ENCODE measurements at regions not wholly inside any gene's neighbourhood (a gene's known extent, or its start where the extent isn't known, plus 50 kb on each side); places are given as distances from the start of the nearest gene placed in this dataset.

DNA sequence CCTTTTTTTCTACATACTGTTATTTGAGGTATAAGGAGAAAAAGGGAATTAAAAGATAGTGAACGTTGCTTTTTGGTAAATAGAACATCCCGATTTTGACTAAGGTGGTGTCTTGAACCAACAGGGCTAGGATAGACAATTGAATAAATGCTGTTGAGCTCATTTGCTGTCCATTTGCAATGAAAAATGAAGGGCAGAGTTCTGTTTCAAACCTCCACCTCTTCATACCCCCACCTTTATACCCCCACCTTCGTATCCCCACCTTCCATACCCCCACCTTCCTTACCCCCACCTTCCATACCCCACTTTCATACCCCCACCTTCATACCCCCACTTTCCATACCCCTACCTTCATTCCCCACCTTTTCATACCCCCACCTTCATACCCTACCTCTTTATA is 93.4 kb upstream of the NAA20 start:
- DNase-seq (ENCODE audit: low spot score), result no peak

DNA sequence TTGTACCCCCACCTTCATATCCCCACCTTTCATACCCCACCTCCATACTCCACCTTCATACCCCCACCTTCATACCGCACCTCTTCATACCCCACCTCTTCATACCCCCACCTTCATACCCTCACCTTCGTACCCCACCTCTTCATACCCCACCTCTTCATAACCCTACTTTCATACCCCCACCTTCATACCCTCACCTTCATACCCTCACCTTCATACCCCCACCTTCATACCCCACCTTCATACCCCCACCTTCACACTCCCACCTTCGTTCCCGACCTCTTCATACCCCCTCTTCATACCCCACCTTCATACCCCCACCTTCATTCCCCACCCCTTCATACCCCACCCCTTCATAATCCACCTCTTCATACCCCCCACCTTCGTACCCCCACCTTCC is 92.9 kb upstream of the NAA20 start:
- DNase-seq (ENCODE audit: low spot score), result no peak

DNA sequence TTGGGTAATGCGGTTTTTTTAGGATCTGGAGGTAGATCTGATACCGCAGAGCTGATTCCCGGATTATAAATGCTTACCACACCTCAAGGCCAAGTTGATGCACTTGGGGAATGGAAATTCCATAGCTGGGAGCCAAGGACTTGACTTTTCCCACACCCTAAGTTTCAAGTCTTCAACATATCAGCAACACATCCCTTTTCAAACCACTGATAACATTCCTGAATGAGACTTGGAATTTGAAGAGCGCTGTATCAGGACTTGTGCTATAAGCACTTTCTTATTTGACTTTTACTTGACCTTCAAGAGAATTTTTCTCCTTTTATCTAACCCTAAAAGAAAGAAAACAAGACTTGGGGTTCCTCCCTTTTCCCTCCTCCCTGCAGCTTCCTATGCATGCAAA is 90.6 kb upstream of the NAA20 start:
- DNase-seq (ENCODE audit: low spot score), result no peak

DNA sequence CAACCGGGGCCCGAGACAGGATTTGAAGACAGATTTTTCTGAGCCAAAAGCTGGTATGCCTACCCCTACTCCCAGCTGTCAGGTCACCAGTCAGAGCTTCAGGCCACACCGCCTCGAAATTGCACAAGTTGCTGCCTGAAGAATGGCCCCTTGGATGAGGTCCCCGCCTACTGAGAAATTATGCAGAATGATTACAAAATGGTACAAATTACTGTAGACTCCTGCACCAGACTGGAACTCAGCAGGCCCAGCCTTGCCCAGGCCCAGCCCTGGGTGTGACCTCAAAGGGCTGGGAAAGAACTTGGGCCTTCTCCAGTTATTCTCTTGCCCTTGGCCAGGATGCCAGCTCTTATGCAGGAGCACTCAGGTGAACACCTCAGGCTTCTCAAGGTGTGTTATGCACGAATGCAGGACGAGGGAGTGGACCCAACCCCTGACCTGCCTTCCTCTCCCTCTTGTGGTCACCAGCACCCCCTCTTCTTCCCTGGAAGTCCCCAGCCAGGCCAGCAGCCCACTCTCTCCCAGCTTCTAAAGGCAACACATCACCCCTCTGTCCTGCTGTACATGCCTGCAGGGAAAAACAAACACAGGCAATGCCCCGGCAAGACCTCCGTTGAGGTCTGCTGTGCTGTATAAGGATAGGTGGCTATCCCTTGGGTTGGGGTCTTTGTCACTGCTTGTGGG is 88.7 kb upstream of the NAA20 start:
- no peak for DNase-seq (ENCODE audit: low spot score)

DNA sequence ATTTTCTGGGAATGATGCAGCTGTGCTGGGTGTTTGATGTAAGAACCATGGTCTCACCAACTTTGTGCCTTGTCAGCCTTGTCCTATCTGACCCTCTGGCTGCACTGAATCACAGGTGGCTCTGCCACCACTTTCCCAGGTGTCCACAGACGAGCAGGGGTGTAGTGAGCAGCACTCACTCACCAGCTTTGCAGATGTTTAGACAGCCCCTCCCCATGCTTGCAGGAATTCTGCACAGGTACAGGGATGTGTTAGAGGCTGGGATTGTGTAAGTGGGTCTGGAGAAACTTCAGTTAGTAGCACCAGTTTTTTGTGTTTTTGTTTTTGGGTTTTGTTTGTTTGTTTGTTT is 88.2 kb upstream of the NAA20 start:
- DNase-seq (ENCODE audit: low spot score), result no peak

DNA sequence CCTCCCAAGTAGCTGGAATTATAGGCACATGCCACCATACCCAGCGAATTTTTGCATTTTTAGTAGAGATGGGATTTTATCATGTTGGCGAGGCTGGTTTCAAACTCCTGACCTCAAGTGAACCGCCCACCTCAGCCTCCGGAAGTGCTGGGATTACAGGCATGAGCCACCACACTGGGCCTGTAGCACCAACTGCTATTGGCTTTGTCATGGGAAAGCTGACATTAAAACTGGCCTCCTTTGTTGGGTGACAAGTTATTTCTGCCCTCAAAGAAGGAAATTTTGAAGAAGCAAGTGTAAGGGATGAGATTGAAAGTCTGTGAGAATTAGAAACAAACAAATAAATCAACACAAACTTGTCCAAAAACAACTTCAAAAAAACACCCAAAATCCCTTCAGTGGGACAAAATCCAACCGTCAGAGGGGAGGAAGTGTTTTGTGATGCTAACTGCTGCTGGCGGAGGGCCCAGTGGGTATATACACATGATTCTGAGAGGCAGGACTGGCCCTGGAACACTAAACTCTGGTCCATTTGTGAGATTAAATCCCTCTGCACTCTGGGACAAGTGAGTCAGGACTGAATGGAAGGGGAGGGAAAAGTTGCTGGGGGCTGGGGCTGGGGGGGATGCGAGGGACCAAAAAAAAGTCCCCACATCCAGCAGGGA is 87.5 kb upstream of the NAA20 start:
- no peak for DNase-seq (ENCODE audit: low spot score)

DNA sequence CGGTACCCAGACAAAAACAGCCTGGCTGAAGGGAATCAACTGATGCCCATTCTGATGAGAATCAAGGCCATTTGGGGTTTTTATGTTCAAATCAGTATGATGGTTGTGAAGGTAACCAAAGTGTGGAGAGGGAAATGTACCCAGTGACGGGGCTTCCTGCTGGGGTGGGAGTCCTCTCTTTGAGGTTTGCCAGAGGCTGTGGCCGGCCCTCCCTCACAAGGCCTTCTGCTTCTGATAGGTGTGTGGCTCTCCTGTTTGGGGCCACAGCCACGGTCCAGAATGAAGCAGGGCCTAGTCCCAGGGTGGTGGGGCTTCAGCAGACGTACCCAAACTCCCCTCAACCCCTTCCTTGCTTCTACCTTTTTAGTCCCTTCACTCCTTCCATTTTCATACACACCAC is 86.7 kb upstream of the NAA20 start:
- no peak for DNase-seq (ENCODE audit: low spot score)

DNA sequence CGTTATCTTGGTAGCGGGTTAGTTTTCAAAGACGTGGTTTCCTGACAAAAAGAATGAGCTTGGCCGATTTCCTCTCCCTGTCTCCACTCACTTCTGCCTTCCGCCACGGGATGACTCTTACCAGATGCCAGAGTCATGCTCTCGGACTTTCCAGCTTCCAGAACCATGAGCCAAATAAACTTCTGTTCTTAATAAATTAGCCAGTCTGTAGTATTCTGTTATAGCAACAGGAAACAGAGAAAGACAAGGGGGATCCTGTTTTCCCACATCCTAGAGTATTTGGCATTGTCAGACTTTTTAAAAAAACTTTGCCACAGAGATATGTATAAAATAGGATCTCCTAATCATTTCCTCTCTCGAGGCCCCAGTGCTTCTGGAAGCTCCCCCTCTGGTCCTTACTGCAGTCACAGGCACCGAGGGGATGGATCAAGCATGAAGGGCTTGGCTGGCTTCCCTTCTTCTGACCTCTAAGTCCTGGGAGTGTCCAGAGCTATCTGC is 84.9 kb upstream of the NAA20 start:
- DNase-seq (ENCODE audit: low spot score), result no peak

DNA sequence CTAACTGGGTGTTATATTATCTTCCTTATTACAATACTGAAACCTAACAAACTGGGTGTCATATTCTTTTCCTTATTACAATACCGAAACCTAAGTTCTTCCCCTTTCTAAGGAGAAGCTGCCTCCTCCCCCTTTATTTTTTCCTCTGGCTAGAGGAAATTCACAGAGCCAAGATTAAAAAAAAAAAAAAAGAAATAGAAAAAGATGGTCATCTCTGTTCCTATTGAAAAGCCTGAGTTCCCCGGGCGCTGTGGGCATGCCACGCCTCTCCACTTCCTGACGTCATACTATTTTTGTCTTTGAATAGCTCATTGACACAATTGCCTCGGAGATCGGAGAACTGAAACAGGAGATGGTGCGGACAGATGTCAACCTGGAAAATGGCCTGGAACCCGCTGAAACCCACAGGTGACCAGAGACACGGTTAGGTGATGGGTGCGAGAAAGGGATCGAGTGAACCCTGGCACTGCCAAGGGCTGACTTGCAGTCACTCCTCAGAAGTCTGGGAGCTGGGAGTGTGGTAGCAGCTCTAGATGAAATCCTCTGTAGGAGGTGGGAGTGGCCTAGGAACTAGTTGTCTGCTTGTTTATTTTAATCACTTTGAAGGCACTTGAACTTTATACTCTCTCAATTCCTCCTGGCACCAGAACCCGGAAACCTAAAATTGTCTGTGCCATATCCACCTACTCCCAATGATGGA is 82.2 kb upstream of the NAA20 start:
- no peak for DNase-seq (ENCODE audit: low spot score)

DNA sequence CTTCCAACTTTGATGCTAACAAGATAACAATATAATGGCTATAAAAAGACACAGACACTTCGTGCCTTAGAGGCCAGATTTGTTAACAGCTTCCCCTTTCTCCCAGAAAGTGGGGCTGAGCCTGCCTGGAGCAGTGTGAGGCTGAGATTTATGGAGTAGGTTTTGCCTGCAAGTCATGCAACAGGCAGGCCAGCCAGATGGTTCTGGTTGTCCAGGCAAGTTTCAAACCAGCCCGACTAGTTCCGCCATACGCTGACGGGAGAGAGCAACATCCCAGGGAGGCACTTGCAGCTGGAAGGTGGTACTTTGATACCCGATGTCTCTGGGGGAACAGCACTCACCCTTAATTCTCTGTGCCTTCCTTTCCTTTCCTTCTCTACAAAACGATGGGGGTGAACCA is 81.3 kb upstream of the NAA20 start:
- no peak for DNase-seq (ENCODE audit: low spot score)

DNA sequence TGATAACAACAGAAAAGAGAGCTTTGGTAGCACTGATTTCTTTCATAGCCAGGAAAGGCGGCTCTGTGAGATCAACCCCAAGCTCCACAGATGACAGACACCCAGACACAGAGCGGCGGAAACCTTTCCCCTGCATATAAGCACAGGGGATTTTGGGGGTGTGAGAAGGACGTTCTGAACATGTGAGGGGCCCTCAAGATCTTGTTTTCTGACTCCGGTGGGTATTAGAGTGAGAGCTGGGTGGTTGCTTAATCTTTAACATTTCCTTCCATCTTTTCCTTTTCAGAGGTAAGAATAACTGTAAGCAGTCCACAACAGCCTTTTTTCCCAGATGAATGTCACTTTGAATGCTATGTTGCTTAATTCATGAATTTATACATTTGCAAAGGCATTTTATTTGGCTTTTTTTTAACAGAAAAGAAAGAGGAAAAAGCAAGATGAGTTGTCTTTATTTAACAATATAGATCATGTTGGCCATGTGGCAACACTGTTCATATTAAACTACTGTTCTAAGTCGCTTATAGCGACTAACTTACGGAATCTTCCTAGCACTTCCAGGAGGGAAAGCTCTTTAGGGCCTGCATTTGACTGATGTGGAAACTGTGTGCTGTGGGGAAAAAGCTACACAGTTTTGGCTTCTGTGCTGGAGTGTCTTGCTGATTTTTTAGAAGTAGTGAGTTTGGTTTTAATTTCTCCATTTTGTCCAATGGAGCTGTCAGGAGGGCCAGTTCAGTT is 80.5 kb upstream of the NAA20 start:
- no peak for DNase-seq (ENCODE audit: low spot score)

DNA sequence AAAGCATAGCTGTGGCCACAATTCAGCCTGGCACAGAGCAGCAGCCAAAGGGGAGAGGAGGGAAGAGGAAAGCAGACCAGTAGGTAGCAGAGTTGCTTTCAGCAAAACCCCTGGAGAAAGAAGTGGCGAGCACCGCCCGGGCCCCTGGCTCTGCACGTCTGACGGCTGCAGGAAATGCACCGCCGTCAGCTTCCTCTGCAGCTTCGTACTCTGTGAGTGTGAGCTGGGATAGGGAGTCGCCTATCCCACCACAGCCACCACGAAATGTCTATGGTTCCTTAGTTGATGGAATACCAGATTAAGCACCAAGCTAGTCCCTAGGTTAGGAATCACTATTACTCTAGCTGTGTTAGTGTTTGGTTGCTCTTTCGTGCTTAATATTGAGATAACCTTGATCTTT is 79.9 kb upstream of the NAA20 start:
- DNase-seq (ENCODE audit: low spot score), result no peak

DNA sequence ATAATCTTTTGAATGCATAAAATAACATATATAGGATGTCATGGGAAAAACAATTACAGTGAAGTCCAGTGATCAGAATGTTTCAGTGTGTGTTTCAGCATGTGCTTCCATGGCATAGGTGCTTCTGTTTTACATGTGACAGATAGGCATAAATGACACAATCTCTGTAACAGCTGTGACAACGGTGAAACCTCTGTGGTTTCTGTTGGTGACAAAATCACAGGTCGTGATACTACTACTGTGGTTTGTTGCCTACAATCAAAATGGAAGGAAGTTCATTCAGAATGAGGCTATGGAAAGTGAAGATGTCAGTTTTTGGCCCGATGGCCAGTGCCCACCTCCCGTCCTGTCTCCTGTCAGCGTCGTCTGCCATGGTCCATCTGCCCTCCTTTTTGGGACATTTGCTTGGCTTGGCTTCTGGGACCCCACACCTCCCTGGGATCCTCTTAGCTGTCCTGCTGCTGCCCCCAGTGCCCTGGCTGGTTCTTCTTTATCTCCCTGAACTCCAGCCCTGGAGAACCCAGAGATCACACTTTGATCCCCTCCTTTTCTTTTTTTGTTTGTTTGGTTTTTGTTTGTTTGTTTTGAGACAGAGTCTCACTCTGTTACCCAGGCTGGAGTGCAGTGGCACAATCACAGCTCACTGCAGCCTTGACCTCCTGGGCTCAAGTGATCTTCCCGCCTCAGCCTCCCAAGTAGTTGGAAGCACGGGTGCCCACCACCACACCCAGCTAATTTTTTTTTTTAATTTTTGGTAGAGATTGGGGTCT is 79.3 kb upstream of the NAA20 start:
- DNase-seq (ENCODE audit: low spot score), result no peak

DNA sequence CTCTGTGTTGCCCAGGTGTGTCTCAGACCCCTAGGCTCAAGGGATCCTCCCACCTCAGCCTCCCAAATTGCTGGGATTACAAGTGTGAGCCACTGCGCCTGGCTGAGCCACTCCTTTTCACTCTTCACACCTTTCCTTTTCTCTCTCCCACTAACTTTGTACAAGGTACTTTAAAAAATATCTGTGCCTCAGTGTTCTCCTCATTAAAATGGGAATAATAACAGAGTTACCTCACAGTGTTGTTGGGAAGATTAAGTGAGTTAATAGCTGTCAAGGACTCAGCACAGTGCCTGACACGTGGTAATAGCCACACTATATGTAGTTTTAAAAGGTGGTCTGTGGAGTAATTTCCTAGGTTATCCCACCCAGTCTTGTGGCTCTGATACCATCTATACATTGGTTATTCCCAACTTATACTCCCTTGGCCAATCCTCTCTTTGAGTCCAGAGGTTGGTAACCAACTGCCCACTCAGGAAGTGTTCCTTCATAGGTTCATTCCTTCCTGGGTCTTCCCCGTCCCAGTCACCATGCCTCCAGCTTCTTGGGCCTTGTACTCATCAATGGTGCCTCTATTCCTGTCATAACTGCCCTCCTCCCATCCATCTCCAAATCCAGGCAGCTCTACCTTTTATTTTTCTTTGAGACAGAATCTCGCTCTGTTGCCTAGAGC is 78.6 kb upstream of the NAA20 start:
- DNase-seq (ENCODE audit: low spot score), result no peak

DNA sequence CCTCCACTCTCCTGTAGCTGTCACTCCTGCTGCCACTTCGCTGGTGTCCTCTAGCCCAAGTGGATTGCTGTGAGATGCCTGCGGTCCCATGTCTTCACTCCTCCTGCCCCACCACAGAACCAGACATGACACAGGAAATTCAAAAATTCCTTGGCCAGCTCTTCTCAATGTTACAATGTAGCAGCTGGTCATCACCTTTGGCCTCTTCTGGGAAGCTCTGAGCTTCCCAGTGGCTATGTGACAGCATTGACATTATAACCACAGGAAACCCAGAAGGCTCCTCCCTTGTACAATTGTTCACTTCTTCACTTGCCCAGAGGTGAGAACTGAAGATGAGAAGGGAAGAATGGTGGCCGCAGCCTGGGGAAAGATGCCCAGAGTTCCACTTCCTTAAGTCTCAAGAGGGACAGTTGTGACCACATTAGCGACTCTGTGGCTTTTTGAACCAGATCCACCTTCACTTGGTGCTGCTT is 76.1 kb upstream of the NAA20 start:
- DNase-seq (ENCODE audit: low spot score), result no peak

DNA sequence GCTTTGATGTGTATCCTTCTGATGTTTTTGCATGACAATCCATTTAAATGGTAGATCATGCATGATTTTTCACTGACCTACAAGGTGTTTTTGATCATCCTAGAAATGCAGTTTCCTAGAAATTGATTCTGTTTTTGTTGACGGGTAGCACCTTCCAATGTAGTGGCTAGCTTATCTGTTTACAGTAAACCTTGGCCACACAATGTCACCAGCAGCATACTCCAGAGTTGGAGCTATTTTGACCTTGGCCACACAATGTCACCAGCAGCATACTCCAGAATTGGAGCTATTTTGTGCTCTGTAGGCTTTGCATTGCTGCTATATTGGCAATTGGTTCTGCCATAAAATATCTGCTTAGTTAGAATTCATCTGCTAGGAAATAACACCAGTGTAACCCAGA is 74.6 kb upstream of the NAA20 start:
- no peak for DNase-seq (ENCODE audit: low spot score)

DNA sequence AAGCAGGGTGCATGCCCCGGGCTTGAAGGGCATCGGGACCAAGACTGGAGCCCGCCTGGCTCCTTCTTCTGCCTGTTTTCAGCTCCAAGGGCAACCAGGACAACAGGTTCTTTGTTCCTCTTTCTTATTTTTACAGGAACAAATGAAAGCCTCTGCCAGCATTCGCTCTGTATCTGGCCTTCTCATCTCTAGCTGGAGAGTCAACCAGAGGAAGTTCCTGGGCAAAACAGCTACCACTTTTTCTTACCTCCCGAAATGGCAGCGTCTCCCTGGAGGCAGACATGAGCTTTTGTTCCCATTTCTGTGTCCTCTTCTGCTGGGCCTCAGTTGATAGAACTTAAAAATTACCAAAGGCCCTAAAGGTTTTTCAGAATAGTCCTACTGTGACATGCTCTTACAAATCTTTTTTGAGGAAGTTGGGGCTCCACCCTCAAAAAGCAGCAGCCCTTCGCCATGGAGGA is 74.1 kb upstream of the NAA20 start:
- DNase-seq (ENCODE audit: low spot score), result no peak

DNA sequence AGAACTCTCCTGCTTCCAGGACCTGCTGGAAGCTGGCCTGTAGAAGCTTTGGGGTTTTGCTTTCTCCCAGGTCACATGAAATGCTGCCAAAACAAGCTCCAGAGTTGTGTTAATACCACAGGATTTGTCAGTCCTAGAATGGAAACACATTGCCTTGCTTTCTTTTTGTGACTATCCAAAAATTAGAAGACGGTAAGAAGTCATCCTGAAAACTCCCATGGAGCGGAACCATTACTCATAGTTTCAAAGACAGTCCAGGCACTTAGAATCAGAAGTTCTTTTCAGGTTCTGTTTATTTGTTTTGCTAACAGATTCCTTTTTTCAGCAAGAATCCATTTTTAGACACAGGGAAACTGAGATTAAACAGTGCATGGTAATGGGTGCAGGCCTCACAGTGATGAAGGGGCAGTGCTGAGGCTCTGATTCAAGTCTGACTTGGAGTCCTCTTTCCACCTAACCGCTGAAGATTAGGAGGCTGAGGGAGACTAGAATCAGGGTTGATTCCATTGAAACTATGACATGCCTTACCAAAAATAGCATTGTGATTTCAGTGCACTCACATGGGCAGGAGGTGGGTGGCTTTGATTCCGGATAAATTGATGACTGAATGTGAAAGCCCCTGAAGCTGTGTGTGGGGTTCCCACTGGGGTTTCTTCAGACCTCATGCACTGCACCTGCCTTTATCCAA is 72.2 kb upstream of the NAA20 start:
- DNase-seq (ENCODE audit: low spot score), result no peak

DNA sequence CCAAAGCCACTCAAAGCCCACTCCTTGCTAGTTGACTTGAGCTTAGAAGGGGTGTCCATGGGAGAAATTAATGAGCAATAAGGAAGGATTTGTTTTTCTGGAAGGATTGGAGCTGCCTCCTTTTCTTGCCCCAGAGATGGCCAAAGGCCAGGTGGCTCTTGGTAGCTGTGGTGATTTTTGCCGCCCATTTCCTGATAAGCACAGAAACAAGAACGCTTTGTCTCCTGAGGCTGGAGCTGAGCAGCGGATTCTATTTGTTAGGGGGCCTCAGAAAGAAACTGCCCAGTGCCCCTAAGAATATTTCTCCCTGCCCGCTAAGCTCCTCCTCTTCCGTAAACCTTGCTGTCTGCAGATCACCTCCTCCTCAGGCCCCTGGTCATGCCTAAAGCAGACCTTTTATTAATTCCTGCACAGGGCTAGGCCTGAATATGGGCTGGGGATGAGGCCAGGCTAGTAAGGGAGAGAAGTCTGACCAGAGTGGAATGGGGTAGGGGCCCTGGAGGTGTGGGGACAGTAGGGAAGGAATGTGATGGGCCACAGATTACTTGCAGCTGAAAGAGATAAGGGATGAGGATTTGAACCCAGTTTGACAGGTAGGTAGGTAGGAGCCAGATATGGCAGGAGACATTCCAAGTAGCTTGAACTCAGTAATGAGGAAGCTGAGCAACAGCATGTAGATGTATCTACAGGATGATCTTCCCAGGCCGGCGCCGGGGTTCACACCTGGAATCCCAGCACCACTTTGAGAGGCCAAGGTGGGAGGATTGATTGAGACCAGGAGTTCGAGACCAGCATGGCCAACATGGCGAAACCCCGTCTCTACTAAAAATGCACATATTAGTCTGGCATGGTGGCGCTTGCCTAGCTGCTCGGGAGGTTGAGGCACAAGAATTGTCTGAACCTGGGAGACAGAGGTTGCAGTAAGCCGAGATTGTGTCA is 71.2 kb upstream of the NAA20 start:
- no peak for DNase-seq (ENCODE audit: low spot score)
